GM18499 (cell line): ENCODE measurements at regions not wholly inside any gene's neighbourhood (a gene's known extent, or its start where the extent isn't known, plus 50 kb on each side); places are given as distances from the start of the nearest gene placed in this dataset.
"Not testable (repeated sequence)": the region's sequence is repeated elsewhere in the genome, so short reads cannot be mapped to it uniquely, and the experiment has no call there.

Experiments used
- ATAC-seq: cut with Tn5 transposase; IDR thresholded peaks from one replicate; pipeline ENCODE4 v1.9.1; 2021; ENCODE audit warnings: moderate number of reproducible peaks; ENCODE audit not compliant: insufficient read depth, unreplicated experiment

GRCh38 chr5:136565457-136565856, 200.1 kb upstream of the TRPC7 start:
- not testable (repeated sequence) for ATAC-seq

GRCh38 chr5:136565050-136565449, 199.7 kb upstream of the TRPC7 start:
- ATAC-seq: not testable (repeated sequence)

- ATAC-seq: not testable (repeated sequence)
Observed at GRCh38 chr5:136564431-136564830, 199.1 kb upstream of the TRPC7 start.

DNA sequence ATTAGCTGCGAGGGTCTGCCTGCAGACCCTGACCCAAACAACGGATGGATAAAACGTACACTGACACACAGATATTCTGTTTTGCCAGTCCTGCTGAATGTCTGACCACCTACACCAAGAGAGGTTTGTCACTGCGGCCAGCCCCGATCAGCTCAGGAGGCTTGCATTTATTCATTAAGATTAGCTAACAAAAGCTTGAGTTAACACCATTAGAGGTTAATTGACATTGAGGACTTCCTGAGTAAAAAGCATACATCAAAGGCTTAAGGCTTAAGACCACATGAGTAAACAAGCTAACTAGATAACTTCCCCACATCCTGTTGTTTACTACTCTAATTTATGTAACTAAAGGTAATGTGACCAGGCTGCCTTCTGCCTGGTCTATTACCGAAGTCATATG, 198.1 kb upstream of the TRPC7 start:
- no peak for ATAC-seq

DNA sequence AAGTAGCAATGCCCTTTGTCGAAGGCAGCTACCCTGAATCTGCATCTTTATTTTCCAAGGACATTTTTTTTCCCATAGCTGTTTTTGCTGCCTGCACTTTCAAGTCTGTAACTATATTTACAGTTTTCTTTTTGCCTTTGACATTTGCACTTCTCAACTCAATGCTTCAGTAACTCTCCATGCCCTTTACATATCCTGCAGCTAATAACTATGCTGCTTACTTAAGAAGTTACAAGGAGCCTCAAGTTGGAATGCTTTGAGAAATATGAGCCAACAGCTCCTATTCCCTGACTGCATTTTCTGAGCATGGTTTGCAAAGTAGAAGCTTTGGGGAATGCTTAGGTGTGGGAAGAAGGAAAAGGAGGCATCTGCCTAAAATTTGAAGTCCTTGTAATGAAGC, 194.8 kb upstream of the TRPC7 start:
- ATAC-seq: no peak

DNA sequence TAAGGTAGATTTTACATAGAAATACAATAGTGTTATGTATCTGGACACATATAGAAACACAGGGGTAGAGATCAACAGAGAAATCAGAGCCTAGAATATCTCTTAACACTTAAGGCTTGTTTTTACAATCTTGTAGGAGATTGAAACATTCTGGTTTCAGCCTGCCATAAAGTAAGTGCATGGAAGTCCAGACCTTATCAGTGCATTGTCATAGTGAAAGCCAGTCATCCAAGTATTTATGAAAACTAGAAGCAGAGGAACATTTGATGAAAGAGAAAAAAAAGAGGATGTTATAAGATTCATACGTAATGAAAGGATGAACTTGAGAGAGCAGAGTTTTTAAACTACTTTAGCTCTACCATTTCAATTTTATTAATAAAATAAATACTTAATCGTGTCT, 194.3 kb upstream of the TRPC7 start:
- ATAC-seq: no peak

GRCh38 chr5:136547096-136547495, 181.8 kb upstream of the TRPC7 start:
- not testable (repeated sequence) for ATAC-seq

DNA sequence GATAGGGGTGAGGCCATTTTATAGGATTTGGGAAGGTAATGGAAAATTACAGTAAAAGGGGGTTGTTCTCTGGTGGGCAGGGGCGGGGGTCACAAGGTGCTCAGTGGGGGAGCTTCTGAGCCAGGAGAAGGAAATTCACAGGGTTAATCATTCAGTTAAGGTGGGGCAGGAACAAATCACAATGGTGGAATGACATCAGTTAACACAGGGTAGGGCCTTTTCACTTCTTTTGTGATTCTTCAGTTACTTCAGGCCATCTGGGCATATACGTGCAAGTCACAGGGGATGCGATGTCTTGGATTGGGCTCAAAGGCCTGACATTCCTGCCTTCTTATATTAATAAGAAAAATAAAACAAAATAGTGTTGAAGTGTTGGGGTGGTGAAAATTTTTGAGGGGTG, 181.1 kb upstream of the TRPC7 start:
- ATAC-seq: not testable (repeated sequence)

GRCh38 chr5:136545031-136545430, 179.7 kb upstream of the TRPC7 start:
- not testable (repeated sequence) for ATAC-seq

DNA sequence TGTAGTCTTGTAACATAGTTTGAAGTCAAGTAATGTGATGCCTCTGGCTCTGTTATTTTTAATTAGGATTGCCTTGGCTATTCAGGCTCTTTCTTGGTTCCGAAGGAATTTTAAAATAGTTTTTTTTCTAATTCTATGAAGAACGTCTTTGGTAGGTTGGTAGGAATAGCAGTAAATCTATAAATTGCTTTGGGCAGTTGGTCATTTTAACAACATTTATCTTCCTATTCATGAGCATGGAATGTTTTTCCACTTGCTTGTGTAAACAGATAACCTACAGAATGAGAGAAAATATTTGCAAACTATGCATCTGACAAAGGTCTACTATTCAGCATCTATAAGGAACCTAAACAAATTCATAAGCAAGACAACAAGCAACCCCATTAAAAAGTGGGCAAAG, 173.2 kb upstream of the TRPC7 start:
- no peak for ATAC-seq

DNA sequence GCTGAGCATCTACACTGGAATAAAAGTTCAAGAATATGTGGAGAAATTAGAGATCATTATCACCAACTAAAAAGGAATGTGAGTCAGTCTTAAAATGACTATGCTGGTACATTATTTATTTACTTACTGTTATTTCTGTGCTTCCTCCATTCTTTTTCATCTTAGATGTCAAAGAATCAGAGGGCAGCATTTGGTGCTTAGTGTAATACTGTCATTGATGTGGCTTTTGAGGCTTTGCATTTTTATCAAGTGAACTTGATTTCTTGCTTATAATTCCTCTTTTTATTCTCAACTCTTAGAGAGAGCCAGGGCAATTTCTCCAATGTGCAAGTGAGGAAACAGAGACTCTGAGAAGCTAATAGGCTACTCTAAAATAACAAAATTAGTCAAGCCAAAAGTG, 163.7 kb upstream of the TRPC7 start:
- no peak for ATAC-seq

DNA sequence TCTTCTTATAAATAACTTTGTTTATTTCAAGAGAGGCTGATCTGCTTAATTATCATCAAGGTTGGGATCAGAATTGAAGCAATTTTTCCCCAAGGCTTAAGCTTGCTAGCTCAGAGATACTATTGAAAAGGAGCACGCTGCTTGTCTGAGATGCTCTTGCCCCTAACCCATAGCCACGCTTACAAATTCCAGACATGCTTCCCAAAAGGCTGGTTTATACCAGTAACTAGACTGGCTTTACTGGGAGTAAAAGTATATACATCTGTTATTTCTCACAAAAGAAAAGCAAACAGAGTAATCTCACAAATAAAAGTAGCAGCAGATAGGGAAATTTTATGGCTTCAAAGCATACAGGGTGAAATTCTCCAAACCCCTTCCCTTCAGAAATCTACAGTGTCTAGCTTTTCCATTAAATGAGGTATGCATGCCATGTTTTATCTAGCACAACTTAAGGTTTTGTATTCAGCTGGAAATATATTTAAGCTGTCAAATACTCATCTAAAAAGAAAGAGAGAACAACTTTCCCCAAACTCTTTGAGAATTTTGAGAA, 163.2 kb upstream of the TRPC7 start:
- ATAC-seq: no peak

DNA sequence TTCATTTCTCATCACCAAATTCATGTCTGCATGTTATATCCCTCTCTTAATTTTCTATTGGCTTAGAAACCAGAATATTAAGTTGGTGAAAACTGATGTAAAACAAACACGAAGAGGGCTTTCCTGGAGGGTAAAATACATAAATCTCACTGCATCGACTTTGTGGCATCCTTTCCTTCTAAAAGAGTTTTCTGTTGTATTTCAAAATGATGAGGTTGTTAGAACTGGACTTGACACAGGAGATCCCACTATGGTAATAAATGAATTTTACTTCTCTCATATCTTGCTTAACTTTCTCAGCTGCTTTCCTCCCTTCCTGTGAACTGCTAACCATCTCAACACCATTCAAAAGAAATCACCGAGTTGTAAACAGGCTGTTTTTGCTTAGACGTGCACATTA, 162.0 kb upstream of the TRPC7 start:
- no peak for ATAC-seq

DNA sequence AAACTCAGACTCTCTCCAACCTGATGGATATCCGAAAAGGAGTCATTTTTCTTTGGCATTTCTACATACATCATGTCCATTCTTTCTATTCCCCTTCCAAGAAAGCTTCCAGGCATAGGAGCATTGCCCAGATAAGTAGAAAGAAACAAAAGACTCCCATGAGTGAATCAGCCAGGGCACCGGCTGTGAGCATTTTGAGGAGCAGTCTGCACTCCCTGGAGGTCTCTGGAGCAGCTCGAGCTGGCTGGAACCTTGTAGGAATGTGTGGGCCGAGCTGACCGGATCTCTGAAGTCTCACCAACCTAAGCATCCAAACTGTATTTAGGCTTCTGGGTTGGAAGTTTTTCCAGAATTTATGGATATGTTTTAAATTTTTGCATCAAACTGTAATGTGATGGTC, 161.4 kb upstream of the TRPC7 start:
- no peak for ATAC-seq

- ATAC-seq: no peak
Observed at GRCh38 chr5:136526021-136526420, 160.7 kb upstream of the TRPC7 start.

GRCh38 chr5:136525597-136525996, 160.3 kb upstream of the TRPC7 start:
- no peak for ATAC-seq

GRCh38 chr5:136522217-136522956, 157.0 kb upstream of the TRPC7 start:
- ATAC-seq: no peak

DNA sequence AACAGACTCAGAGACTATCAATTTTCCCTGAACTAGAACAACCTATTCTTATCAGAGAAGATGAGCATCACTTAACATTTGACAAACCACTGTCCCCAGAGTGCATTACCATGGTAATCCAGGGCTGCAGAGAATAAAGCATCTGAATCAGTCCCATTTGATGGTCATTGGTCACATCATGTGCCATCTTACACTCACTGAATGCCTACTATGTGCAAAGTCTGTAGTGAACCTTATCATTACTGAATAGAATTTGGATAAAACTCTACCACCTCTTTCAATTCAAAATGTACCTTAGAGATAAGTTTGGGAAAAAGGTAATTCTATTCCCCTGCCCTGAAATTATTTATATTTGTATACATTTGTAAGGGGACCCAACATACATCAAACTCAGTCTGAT, 156.4 kb upstream of the TRPC7 start:
- no peak for ATAC-seq

DNA sequence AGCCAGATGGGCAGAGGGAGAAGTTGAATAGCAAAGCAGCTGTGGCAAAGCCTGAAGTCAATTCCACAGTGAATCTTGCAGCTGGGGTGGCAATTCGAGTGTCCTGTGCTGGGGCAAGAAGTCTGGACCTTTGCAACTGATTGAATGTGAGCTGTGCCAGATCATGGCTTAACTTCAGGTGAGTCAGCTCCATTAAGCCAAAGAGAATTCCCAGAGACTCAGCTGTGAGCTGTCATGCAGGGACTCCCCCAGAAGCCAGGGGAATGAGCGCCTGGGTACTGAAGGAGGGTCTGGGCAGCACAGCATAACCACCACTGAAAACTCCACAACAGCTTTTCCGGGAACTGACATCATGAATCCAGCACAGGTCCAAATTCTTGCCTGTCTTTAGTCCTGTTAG, 153.5 kb upstream of the TRPC7 start:
- no peak for ATAC-seq

GRCh38 chr5:136518174-136518573, 152.8 kb upstream of the TRPC7 start:
- ATAC-seq: no peak

DNA sequence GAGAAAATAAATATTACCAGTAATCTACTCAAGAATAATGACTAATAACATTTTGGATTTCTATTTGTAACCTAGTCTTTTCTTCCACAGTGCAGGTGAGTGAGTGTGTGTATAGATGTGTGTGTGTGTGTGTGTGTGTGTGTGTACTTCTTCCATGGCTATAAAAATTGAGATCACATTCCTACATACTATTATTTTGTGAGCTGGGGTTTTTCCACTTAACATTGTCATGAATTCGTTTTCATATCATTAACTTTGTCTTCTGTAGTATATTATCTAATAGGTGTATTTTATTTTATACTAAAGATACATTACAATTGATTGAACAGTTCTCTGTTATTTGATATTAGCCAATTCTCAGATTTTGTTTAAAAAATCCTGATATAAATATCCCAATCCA, 152.4 kb upstream of the TRPC7 start:
- no peak for ATAC-seq

GRCh38 chr5:136516637-136517036, 151.3 kb upstream of the TRPC7 start:
- no peak for ATAC-seq
